ENCODE measurements at regions not wholly inside any gene's neighbourhood (a gene's known extent, or its start where the extent isn't known, plus 50 kb on each side); places are given as distances from the start of the nearest gene placed in this dataset.

GRCh38 chrX:843306-843705, 212.7 kb downstream of the SHOX start (continued):
- no peak for TF ChIP-seq SIX5 (IDR thresholded peaks at IDR 0.05; ENCODE audit: low read depth, low read length, severe bottlenecking)

- intact Hi-C loops (cut with micrococcal nuclease; ENCODE audit: unreplicated experiment) (no loop called here), in situ Hi-C loops (cut with MboI) (no loop called here)
- Histone ChIP-seq H4K20me1 (ENCODE audit: control insufficient read depth, insufficient read depth) (no peaks in the 10 kb centered on the region), H3K9me3 (replicated peaks; ENCODE audit: control insufficient read depth, insufficient read depth, low read length) (peaks cover 2% of the 10 kb centered on the region; the same call in 2 of the 3 replicates), H2AFZ (ENCODE audit: control insufficient read depth, low read depth, low read length) (no peak overlapping the region), H3K4me3 (no peak overlapping the region), H3K79me2 (ENCODE audit: control insufficient read depth, insufficient read depth, low read length) (no peaks in the 10 kb centered on the region), H3K9ac (ENCODE audit: control insufficient read depth, insufficient read depth, low read length) (no peak overlapping the region), H3K4me2 (ENCODE audit: control insufficient read depth, insufficient read depth) (no peak overlapping the region), H3K27ac (ENCODE audit: control insufficient read depth, insufficient read depth) (no peak overlapping the region), H3K27me3 (replicated peaks in 1 of 2; ENCODE audit: control insufficient read depth in 2 of 2, insufficient read depth in 2 of 2, low read length in 1 of 2) (no peaks in the 10 kb centered on the region), H3K4me1 (ENCODE audit: control insufficient read depth, insufficient read depth, low read length) (no peaks in the 10 kb centered on the region), H3K36me3 (ENCODE audit: control insufficient read depth in 2 of 2, insufficient read depth in 2 of 2, low read length in 1 of 2) (no peaks in the 10 kb centered on the region; a peak in 1 of 4 replicates)
- FAIRE-seq = no peak
- 55% methylated on average over 13 of the region's 13 CpGs for WGBS (ENCODE audit: insufficient coverage, insufficient replicate concordance, low lambda C conversion rate, missing lambda C conversion rate)
- no TSS peak for BruUV-seq (replicated peaks)
- RAD21 ChIA-PET (ENCODE audit: unreplicated experiment) = no interaction called here
- ATAC-seq = no peak
- TF ChIP-seq NR2F1 (conservative IDR thresholded peaks at IDR 0.05) (no peak), POLR2AphosphoS2 (IDR thresholded peaks at IDR 0.05; ENCODE audit: low read depth, low read length) (no peak), CBX5 (IDR thresholded peaks at IDR 0.05; ENCODE audit: low read depth) (no peak), USF2 (IDR thresholded peaks at IDR 0.05; ENCODE audit: borderline replicate concordance, low read depth, low read length) (no peak), CBFB (IDR thresholded peaks at IDR 0.05; ENCODE audit: low read depth) (no peak), REST (IDR thresholded peaks at IDR 0.05; ENCODE audit: low read depth, low read length) (no peak), CUX1 (IDR thresholded peaks at IDR 0.05; ENCODE audit: insufficient replicate concordance, low read depth, low read length) (no peak), SREBF1 (IDR thresholded peaks at IDR 0.05; ENCODE audit: low read length) (no peak), SRF (IDR thresholded peaks at IDR 0.05; ENCODE audit: low read depth in 2 of 2, low read length in 2 of 2) (no peak), SUZ12 (IDR thresholded peaks at IDR 0.05; ENCODE audit: unreplicated experiment) (no peak), FOXK2 (IDR thresholded peaks at IDR 0.05) (no peak)
- DNase-seq (ENCODE audit: low read depth, low spot score) = no peak
- POLR2A ChIA-PET = no interaction called here
- CTCF ChIA-PET = no interaction called here
- SMC1A ChIA-PET (ENCODE audit: uncharacterized antibody, unreplicated experiment) = no interaction called here
Observed at GRCh38 chrX:840556-840955, 210.0 kb downstream of the SHOX start.
